ENCODE measurements at regions not wholly inside any gene's neighbourhood (a gene's known extent, or its start where the extent isn't known, plus 50 kb on each side); places are given as distances from the start of the nearest gene placed in this dataset.

GRCh38 chrX:111009256-111009655 lies 86.7 kb upstream of the PAK3 start:
- intact Hi-C loops (cut with DNase I), result no loop called here
- Histone ChIP-seq H3K4me1 (replicated peaks in 1 of 2) (no peaks in the 10 kb centered on the region), H3K27ac (no peak overlapping the region), H3K9me3 (replicated peaks in 1 of 3) (no peaks in the 10 kb centered on the region), H3K27me3 (peaks cover 6% of the 10 kb centered on the region), H3K4me3 (no peak overlapping the region), H3K36me3 (replicated peaks in 1 of 2) (no peaks in the 10 kb centered on the region)
- DNase-seq, result no peak
- 16 to 41% (median 30%) methylated on average over 3 of the region's 3 CpGs for WGBS, 4 donors
- TF ChIP-seq POLR2A (IDR thresholded peaks at IDR 0.05), result no peak
- TF ChIP-seq, protein P1, sequence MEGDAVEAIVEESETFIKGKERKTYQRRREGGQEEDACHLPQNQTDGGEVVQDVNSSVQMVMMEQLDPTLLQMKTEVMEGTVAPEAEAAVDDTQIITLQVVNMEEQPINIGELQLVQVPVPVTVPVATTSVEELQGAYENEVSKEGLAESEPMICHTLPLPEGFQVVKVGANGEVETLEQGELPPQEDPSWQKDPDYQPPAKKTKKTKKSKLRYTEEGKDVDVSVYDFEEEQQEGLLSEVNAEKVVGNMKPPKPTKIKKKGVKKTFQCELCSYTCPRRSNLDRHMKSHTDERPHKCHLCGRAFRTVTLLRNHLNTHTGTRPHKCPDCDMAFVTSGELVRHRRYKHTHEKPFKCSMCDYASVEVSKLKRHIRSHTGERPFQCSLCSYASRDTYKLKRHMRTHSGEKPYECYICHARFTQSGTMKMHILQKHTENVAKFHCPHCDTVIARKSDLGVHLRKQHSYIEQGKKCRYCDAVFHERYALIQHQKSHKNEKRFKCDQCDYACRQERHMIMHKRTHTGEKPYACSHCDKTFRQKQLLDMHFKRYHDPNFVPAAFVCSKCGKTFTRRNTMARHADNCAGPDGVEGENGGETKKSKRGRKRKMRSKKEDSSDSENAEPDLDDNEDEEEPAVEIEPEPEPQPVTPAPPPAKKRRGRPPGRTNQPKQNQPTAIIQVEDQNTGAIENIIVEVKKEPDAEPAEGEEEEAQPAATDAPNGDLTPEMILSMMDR (IDR thresholded peaks at IDR 0.05), result no peak

GRCh38 chrX:111008126-111008525 lies 87.9 kb upstream of the PAK3 start:
- no peak for DNase-seq
- WGBS, 4 donors, result 51 to 68% (median 59%) methylated on average over 2 of the region's 2 CpGs
- no peak overlapping the region for H3K4me3 ChIP-seq
- H3K27ac ChIP-seq, result no peak overlapping the region
- H3K27me3 ChIP-seq, result peaks cover 9% of the 10 kb centered on the region
- intact Hi-C loops (cut with DNase I), result no loop called here
- TF ChIP-seq POLR2A (IDR thresholded peaks at IDR 0.05), result no peak
- TF ChIP-seq, protein P1 (IDR thresholded peaks at IDR 0.05), result no peak
- H3K36me3 ChIP-seq (replicated peaks in 1 of 2), result no peaks in the 10 kb centered on the region
- no peaks in the 10 kb centered on the region for H3K4me1 ChIP-seq (replicated peaks in 1 of 2)
- H3K9me3 ChIP-seq (replicated peaks in 1 of 3), result no peaks in the 10 kb centered on the region

- no peak overlapping the region for H3K27ac ChIP-seq
These were observed 88.8 kb upstream of the PAK3 start for GRCh38 chrX:111007238-111007637.

GRCh38 chrX:111006116-111006515 lies 89.9 kb upstream of the PAK3 start:
- WGBS, 4 donors, result 53 to 62% (median 58%) methylated on average over 2 of the region's 2 CpGs
- DNase-seq, result no peak
- intact Hi-C loops (cut with DNase I), result no loop called here
- TF ChIP-seq, protein P1 (IDR thresholded peaks at IDR 0.05), result no peak
- no peak for TF ChIP-seq POLR2A (IDR thresholded peaks at IDR 0.05)
- Histone ChIP-seq H3K4me1 (replicated peaks in 1 of 2) (no peaks in the 10 kb centered on the region), H3K4me3 (no peak overlapping the region), H3K9me3 (replicated peaks in 1 of 3) (no peaks in the 10 kb centered on the region), H3K27ac (no peak overlapping the region), H3K27me3 (peaks cover 15% of the 10 kb centered on the region), H3K36me3 (replicated peaks in 1 of 2) (no peaks in the 10 kb centered on the region)

More at GRCh38 chrX:111007238-111007637, 88.8 kb upstream of the PAK3 start:
- no peaks in the 10 kb centered on the region for H3K9me3 ChIP-seq (replicated peaks in 1 of 3)
- 29 to 82% (median 71%) methylated on average over 1 of the region's 1 CpG; no CpG with 5 or more reads in 1 of the 4 donors for WGBS, 4 donors
- H3K27me3 ChIP-seq, result peaks cover 15% of the 10 kb centered on the region
- H3K4me1 ChIP-seq (replicated peaks in 1 of 2), result no peaks in the 10 kb centered on the region
- H3K4me3 ChIP-seq, result no peak overlapping the region
- no peak for DNase-seq
- H3K36me3 ChIP-seq (replicated peaks in 1 of 2), result no peaks in the 10 kb centered on the region
- intact Hi-C loops (cut with DNase I), result no loop called here
- TF ChIP-seq, protein P1 (IDR thresholded peaks at IDR 0.05), result no peak
- no peak for TF ChIP-seq POLR2A (IDR thresholded peaks at IDR 0.05)

All from adrenal gland (tissue), 9 donors.